ENCODE measurements at regions not wholly inside any gene's neighbourhood (a gene's known extent, or its start where the extent isn't known, plus 50 kb on each side); places are given as distances from the start of the nearest gene placed in this dataset.

DNA sequence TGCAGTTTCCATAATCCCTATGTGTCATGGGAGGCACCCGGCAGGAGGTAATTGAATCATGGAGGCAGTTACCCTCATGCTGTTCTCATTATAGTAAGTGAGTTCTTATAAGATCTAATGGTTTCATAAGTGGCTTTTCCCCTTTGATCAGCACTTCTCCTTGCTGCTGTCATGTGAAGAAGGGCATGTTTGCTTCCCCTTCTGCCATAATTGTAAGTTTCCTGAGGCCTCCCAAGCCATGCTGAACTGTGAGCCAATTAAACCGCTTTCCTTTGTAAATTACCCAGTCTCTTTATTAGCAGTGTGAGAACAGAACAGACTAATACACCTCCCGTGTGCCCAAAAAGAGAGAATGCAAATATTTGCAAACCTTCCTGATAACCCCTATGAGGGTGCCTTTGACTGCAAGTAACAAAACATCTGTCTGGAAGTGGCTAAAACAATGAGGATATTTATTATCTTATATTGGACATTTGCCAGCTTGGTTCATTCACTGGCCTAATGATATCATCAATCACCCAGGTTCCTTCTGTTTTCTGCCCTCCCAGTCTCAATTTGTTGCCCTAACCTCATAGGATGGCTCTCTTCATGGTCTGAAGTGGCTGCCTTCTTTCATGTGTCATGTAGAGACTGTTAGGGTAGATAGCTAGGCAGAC, 68.7 kb downstream of the BHLHE40 start:
- H3K9ac ChIP-seq, result no peak overlapping the region
- no peaks in the 10 kb centered on the region for H3K36me3 ChIP-seq
- H3K4me1 ChIP-seq, result no peaks in the 10 kb centered on the region
- Mint-ChIP-seq H3K4me3 (no peak overlapping the region), H3K4me1 (peaks cover 7% of the 10 kb centered on the region), H3K36me3 (no peaks in the 10 kb centered on the region), H3K9me3 (no peaks in the 10 kb centered on the region), H3K27ac (no peak overlapping the region), H3K27me3 (ENCODE audit: insufficient read depth, low read depth) (peaks cover 5% of the 10 kb centered on the region)
- no peaks in the 10 kb centered on the region for H3K9me3 ChIP-seq (ENCODE audit: low read depth)
- H2AFZ ChIP-seq (replicated peaks), result no peak overlapping the region
- no peak overlapping the region for H3K27ac ChIP-seq
- DNase-seq (ENCODE audit: low spot score), result no peak
- no peaks in the 10 kb centered on the region for H3F3A ChIP-seq (ENCODE audit: low read depth)
- no peaks in the 10 kb centered on the region for H3K79me2 ChIP-seq (ENCODE audit: low read depth)
- TF ChIP-seq EZH2 (IDR thresholded peaks at IDR 0.05), result no peak
- no peak for TF ChIP-seq CTCF (IDR thresholded peaks at IDR 0.05)
- TF ChIP-seq EZH2phosphoT487 (IDR thresholded peaks at IDR 0.05), result no peak
- H4K20me1 ChIP-seq (ENCODE audit: low read depth), result no peaks in the 10 kb centered on the region
- H3K27me3 ChIP-seq, result no peaks in the 10 kb centered on the region
- no peak overlapping the region for H3K4me3 ChIP-seq
- no peak overlapping the region for H3K4me2 ChIP-seq

- TF ChIP-seq CTCF (IDR thresholded peaks at IDR 0.05), result no peak
- no peak for TF ChIP-seq EZH2 (IDR thresholded peaks at IDR 0.05)
- TF ChIP-seq EZH2phosphoT487 (IDR thresholded peaks at IDR 0.05), result no peak
- no peak for DNase-seq (ENCODE audit: low spot score)
- Histone ChIP-seq H3K36me3 (no peaks in the 10 kb centered on the region), H3K27ac (no peak overlapping the region), H3K4me2 (no peak overlapping the region), H3K27me3 (no peaks in the 10 kb centered on the region), H3F3A (ENCODE audit: low read depth) (no peaks in the 10 kb centered on the region), H4K20me1 (ENCODE audit: low read depth) (no peaks in the 10 kb centered on the region), H2AFZ (replicated peaks) (no peak overlapping the region), H3K4me1 (no peaks in the 10 kb centered on the region), H3K9me3 (ENCODE audit: low read depth) (no peaks in the 10 kb centered on the region), H3K9ac (no peak overlapping the region), H3K4me3 (no peak overlapping the region), H3K79me2 (ENCODE audit: low read depth) (no peaks in the 10 kb centered on the region)
- Mint-ChIP-seq H3K4me1 (no peaks in the 10 kb centered on the region), H3K27ac (no peak overlapping the region), H3K27me3 (ENCODE audit: insufficient read depth, low read depth) (peaks cover 5% of the 10 kb centered on the region), H3K36me3 (no peaks in the 10 kb centered on the region), H3K4me3 (no peak overlapping the region), H3K9me3 (no peaks in the 10 kb centered on the region)
Observed at GRCh38 chr3:5051772-5052171, 70.3 kb upstream of the ARL8B start.

- no peaks in the 10 kb centered on the region for H3K9me3 ChIP-seq (ENCODE audit: low read depth)
- no peaks in the 10 kb centered on the region for H3K36me3 ChIP-seq
- Mint-ChIP-seq H3K4me1 (peaks cover 2% of the 10 kb centered on the region), H3K27ac (no peak overlapping the region), H3K27me3 (ENCODE audit: insufficient read depth, low read depth) (peaks cover 5% of the 10 kb centered on the region), H3K9me3 (no peaks in the 10 kb centered on the region), H3K36me3 (no peaks in the 10 kb centered on the region), H3K4me3 (no peak overlapping the region)
- TF ChIP-seq EZH2phosphoT487 (IDR thresholded peaks at IDR 0.05) (no peak), CTCF (IDR thresholded peaks at IDR 0.05) (no peak), EZH2 (IDR thresholded peaks at IDR 0.05) (no peak)
- no peak overlapping the region for H3K4me3 ChIP-seq
- H3K27ac ChIP-seq, result no peak overlapping the region
- H3K4me2 ChIP-seq, result no peak overlapping the region
- no peak overlapping the region for H3K9ac ChIP-seq
- no peaks in the 10 kb centered on the region for H3K4me1 ChIP-seq
- H3F3A ChIP-seq (ENCODE audit: low read depth), result no peaks in the 10 kb centered on the region
- H2AFZ ChIP-seq (replicated peaks), result no peak overlapping the region
- no peaks in the 10 kb centered on the region for H4K20me1 ChIP-seq (ENCODE audit: low read depth)
- H3K27me3 ChIP-seq, result no peaks in the 10 kb centered on the region
- DNase-seq (ENCODE audit: low spot score), result no peak
- H3K79me2 ChIP-seq (ENCODE audit: low read depth), result no peaks in the 10 kb centered on the region
Observed at GRCh38 chr3:5052247-5052646, 69.8 kb upstream of the ARL8B start.

All from neural progenitor cell (in vitro differentiated cells).